GM11168 (cell line): ENCODE measurements at regions not wholly inside any gene's neighbourhood (a gene's known extent, or its start where the extent isn't known, plus 50 kb on each side); places are given as distances from the start of the nearest gene placed in this dataset.

Experiments
- in situ Hi-C: fragments of 300-500 bp; cut with MboI; formaldehyde crosslinking; loops from one replicate; pipeline ENCODE4 v1.12.0; 2022; ENCODE audit warnings: low sequenced_read_pairs; ENCODE audit not compliant: unreplicated experiment

DNA sequence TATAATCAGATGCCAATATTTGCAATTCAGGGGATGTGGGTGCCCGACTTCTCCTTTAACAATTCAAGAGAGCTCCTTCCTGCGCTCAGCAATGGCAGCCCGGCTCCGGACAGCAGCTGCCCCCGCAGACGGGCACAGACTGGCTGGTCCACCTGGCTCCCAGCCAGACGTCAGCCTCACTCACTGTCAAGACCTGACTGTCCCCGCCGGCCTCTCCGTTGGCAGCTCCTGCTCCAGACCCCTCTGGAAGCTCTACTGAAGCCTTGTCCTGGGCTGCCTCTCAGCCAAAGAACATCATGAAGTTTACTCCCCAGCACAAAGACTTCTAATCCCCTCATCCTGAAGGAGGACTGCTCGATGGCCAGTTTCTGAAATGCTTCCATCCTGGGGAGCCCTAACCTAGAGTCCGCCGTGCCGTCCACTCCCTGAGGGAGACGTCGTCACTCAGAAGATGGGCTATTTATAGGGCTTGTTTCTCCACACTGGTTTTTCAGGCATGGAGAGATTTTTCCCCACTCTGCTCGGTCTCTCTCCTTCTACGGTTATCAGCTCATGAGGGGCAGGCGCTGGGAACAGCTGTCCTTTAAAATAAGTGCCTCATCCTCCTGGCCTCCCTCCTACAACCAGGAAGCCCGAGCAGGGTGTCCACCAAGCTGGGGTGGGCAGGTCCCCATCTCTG is 126.2 kb downstream of the RFLNA start:
- in situ Hi-C loops = no loop called here

DNA sequence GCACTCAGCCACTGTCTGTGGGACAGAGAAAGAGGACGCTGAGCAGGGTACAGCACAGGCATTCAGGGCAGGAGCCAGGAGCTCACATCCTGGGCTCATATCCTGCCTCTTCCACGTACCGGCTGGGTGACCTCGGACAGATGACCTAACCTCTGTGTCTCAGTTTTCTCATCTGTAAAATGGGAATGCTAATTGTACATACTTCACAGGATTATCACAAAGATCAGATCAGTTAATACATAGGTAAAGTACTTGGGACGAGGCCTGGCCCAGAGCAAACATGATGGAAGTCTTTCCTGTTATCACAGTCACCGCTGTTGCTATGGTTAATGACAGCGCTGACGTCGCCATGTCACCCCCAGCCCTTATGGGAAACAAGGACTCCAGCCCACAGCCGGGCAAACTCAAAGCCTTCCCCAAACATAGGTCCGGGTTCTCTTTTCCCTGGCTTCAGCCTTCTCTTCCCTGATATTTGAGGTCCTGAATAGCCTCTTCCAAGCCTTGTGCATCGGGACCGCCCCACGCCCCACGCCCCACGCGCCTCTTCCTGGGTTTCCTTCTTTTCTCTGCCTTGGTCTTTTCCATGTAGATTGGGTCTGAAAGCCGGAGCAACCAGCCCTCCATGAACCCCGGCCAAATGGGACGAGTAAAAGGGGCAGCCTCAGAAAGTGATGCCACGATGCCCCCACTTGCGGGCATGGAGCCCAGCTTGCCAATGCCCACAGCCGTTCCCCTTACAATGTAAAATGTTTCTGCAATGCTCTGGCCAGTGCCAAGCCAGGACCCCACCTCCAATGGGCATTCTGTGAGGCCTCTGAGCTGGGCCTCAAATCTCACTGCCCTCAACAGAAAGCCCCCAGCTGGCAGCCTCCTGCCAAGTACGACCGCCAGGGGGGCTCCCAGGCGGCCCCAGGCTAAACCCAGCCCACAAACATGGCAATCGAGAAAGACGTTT is 125.4 kb downstream of the RFLNA start:
- in situ Hi-C loops = no loop called here

DNA sequence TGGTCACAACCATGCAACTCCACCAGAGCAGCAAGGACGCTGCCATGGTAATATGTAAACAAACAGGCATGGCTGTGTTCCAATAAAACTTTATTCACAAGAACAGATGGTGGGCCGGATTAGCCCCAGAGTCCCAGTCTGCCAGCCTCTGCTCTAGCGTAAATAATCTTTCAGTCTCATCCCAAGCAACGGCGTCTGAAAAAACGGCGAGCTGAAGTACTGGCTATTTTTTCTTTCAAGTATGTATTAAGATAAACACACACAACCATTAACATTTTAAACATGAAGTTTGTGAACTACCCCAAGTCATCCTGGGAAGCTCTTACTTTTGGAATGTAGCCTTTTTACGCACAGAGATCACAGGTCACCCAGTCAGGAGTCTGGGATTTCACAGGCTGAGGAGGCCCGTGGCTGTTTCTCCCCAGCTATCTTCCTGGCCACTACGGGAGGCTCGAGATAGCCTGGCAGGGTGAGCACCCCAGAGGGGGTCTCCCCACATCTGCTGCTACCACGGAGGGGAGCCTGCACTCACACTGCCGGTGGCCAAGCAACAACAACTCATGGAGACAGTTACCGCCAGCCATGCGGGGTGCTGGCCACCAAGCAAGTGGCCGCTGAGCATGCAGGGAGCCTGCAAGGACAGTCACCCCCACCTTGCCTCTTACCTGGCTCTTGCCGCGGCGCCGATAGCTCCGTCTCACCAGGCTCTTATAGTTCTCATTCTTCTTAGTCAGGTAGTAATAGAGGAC is 124.6 kb downstream of the RFLNA start:
- in situ Hi-C loops = no loop called here

- in situ Hi-C loops = no loop called here
These were observed 123.9 kb downstream of the RFLNA start for GRCh38 chr12:124418791-124419190.

GRCh38 chr12:124418156-124418555 is 123.3 kb downstream of the RFLNA start:
- in situ Hi-C loops = no loop called here

DNA sequence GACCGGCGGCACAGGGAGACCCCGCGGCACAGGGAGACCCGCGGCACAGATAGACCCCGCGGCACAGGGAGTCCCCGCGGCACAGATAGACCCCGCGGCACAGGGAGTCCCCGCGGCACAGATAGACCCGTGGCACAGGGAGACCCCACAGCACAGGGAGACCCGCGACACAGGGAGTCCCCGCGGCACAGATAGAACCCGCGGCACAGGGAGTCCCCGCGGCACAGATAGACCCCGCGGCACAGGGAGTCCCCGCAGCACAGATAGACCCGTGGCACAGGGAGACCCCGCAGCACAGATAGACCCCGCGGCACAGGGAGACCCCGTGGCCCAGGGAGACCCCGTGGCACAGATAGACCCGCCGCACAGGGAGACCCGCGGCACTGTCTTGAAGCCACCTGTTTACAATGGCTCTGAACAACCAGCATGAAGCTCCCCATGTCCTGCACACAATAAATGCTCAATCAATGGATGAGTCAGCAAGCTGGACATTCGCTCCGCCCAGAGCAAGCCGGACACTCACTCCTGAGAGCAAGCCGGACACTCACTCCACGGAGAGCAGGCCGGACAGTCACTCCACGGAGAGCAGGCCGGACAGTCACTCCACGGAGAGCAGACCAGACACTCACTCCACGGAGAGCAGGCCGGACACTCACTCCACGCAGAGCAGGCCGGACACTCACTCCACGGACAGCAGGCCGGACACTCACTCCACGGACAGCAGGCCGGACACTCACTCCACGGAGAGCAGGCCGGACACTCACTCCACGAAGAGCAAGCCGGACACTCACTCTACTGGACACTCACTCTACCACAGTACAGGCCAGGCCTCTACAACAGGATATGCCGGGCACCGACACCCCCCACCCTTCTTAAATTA is 121.9 kb downstream of the RFLNA start:
- in situ Hi-C loops = no loop called here

DNA sequence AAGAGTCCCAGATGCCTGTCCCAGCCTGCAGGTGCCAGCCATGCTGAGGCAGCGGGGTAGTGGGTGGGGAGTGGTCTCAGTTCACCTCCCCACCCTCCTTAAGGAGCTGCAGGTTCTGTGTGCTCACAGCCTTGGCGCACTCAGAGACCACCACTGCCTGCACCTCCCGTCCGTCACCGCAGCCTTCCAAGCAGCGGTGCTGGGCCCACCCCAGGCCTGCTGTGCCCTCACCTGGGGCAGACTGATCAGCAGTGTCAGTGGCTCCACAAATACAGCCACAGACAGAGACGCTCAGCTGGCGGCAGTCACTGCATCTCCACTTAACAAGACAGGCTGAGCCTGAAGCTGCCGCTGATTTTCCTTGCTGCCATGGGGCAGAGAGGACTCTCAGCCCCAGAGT is 120.2 kb downstream of the RFLNA start:
- in situ Hi-C loops = no loop called here

DNA sequence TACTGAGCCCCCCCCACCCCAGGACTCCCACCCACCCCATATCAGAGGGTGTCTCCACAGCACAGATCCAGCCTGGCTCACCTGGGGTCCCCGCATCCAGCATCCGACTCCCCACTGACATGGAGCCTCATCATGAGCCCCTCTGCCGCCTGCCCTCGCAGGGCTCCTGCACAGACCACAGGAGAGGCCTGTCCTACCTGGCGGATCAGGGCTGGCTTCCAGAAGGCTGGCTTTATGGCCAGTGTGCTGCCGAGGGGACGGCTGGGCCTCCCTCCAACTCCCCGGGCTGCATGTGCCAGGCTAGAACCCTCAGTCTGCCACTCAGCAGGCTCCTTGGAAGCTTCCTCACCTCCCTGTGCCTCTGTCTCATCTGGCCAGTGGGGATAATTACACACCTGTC is 119.0 kb downstream of the RFLNA start:
- in situ Hi-C loops = no loop called here

DNA sequence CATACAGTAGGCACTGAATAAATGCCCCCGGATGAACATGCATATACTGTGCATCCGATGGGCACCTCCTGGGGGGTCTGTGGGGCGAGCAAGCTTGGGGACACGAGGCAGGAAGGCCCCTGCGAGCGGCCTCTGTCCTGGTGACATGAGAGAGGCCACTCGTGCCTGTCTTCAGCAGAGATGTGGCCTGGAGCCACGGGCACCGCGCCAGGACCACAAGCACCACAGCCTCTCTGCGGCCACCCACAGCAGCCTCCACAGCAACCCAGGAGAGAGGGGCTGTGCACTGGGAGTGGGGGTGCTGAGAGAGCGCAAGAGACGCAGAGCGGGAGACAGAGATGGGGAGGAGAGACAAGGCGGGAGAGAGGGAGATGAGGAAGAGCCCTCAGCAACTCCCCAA is 118.5 kb downstream of the RFLNA start:
- in situ Hi-C loops = no loop called here

DNA sequence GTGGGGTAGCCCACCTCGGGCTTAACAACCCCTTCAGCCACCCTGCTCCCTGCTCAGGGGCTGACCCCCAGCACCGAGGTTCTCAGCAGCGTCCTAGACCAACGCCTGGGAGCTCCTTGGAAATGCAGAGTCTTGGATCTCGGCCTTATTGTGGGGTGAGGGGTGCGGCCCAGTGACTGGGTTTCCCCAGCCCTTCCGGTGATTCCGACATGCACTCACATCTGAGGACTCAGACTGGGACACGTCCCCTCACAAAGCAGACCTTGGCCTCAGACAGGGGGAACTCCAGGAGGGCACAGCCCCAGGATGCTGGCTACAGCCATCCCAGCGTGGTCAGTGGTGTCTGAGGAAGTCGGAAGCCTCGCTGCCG is 117.7 kb downstream of the RFLNA start:
- in situ Hi-C loops = no loop called here

DNA sequence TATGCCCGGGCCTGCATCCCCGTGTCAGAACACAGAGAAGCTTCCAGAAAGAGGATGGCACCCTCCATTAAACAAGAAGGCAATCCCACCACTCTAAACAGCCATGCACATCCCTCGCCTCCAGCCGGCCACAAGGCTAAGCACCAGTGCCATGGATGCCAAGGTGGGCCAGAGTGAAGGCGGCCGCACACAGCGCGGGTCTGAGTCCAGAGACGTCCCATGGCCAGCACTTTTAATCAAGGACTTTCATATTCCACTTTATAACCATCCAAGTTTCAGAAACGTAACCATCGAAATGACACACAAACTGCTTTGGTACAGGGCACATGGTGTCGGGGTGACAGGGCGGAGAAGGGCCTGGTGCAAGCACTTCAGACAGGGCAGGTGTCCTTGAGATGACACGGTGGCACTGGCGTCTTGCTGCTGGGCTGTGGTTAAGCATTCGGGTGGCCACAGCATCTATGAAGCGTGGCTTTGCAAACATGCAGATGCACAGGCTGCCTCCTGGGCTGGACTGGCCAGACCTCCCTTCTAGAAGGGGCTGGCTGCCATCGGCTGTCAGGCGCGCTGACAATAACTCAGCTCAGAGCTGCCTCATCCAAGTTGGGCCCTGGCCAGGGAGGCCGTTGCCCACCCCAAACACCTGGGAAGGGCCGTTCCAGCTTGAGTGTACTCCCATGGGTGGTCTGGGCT is 117.2 kb downstream of the RFLNA start:
- in situ Hi-C loops = no loop called here

DNA sequence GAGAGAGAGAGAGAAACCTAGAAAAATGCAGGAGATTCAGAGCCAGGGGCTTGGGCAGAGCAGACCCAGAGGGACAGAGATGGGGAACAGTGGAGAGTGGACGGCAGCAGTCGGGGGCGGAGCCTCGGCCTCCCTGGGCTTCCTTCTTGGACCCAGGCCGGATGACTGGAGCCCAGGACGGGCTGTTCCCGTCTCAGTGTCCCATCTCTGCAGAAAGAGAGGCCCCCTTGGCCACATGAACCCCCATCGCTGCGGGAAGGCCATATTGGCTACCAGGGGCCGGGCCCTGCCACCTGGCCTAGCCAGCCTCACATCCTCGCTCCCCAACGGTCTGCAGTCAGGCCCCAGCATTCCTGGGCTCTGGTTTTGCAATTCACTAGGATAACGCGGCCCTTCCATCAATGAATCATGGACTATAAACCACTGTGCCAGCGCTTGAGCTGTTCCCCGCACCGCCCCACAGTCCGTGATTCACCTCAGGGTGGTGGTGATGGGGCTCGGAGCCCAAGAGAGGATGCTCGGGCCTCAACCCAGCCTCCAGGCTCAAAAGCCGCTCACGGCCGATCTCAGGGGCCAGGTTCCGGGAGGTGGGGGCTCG is 116.5 kb downstream of the RFLNA start:
- in situ Hi-C loops = no loop called here

- in situ Hi-C loops = no loop called here
These were observed 115.7 kb downstream of the RFLNA start for GRCh38 chr12:124410354-124411175.

GRCh38 chr12:124408822-124409517 is 114.1 kb downstream of the RFLNA start:
- in situ Hi-C loops = no loop called here

- in situ Hi-C loops = no loop called here
These were observed 112.2 kb downstream of the RFLNA start for GRCh38 chr12:124407074-124407473.

DNA sequence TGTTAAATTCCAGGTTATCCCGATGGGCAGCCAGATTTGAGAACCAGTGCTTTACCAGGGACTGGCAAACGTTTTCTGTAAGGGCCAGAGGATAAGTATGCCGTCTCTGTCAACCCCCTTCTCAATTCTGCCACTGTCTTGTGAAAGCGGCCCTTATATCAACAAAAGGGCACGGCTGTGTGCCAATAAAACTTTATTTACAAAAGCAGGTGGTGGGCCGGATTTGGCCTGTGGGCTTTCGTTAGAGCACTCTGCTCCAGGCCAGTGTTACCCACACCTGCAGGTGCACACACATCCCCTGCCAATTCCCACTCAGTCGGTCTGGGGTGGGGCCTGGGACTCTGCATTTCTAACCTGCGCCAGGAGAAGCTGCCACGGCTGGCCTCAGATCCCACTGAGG is 111.2 kb downstream of the RFLNA start:
- in situ Hi-C loops = no loop called here

GRCh38 chr12:124405592-124405991 is 110.7 kb downstream of the RFLNA start:
- in situ Hi-C loops = no loop called here

- in situ Hi-C loops = no loop called here
These were observed 110.3 kb downstream of the RFLNA start for GRCh38 chr12:124405151-124405550.
